GM12878 (cell line): ENCODE measurements at regions not wholly inside any gene's neighbourhood (a gene's known extent, or its start where the extent isn't known, plus 50 kb on each side); places are given as distances from the start of the nearest gene placed in this dataset.

Experiments
- ATAC-seq: fragments of 200-7000 bp; cut with Tn5 transposase; 3 replicates; pipeline ENCODE4 v1.9.1; 2020; ENCODE audit warnings: mild to moderate bottlenecking, moderate library complexity
- BruUV-seq: library from RNA; stranded (reverse); fragments of 400-500 nt; replicated peaks from 2 replicates; lab custom pipeline; 2021; lab: Mats Ljungman, UMichigan
- CTCF ChIA-PET: fragments of 300-600 bp; sonication (Branson Sonifier 250); formaldehyde crosslinking; extraction: SDS; loops from one replicate; lab custom pipeline; 2021; ENCODE audit warnings: inconsistent platforms; lab: Yijun Ruan, JAX
- POLR2A ChIA-PET: fragments of 350-600 bp; formaldehyde crosslinking; extraction: SDS; loops from one replicate; lab custom pipeline; 2021; ENCODE audit warnings: inconsistent platforms; lab: Charles Lee
- RAD21 ChIA-PET: fragments of 300-600 bp; sonication (Branson Sonifier 250); formaldehyde crosslinking; loops from one replicate; lab custom pipeline; 2023; ENCODE audit warnings: antibody characterized with exemption; ENCODE audit not compliant: unreplicated experiment; lab: Charles Lee
- SMC1A ChIA-PET: fragments of 300-600 bp; sonication (Branson Sonifier 250); formaldehyde crosslinking; loops from one replicate; lab custom pipeline; 2023; ENCODE audit not compliant: unreplicated experiment, uncharacterized antibody; lab: Charles Lee
- DNase-seq: peaks from one replicate; pipeline ENCODE4 v3.0.0-alpha.2; 2011; ENCODE audit warnings: low read depth, low spot score
- FAIRE-seq: peaks from 3 replicates; lab custom pipeline; 2011; peaks lifted over from hg19 to GRCh38; lab: Jason Lieb, UNC
- H2AFZ ChIP-seq: 2 replicates; pipeline ENCODE4 v1.6.0; 2011; ENCODE audit warnings: low read depth, low read length, control low read depth; ENCODE audit not compliant: control insufficient read depth
- H3K27ac ChIP-seq: 2 replicates; pipeline ENCODE4 v1.5.1; 2011; ENCODE audit warnings: control low read depth; ENCODE audit not compliant: control insufficient read depth, insufficient read depth
- H3K27me3 ChIP-seq, 2 experiments: replicated peaks in 1 of 2; 2 replicates each; pipeline versions ENCODE4 v1.6.0 to v1.6.1; 2011; ENCODE audit warnings: low read length in 1 of 2; ENCODE audit not compliant: control insufficient read depth in 2 of 2, insufficient read depth in 2 of 2
- H3K36me3 ChIP-seq, 2 experiments: 2 replicates each; pipeline ENCODE4 v1.5.1; 2011; ENCODE audit warnings: low read length in 1 of 2; ENCODE audit not compliant: control insufficient read depth in 2 of 2, insufficient read depth in 2 of 2
- H3K4me1 ChIP-seq: 2 replicates; pipeline ENCODE4 v1.6.1; 2011; ENCODE audit warnings: mild to moderate bottlenecking, low read length, moderate library complexity, mixed read lengths; ENCODE audit not compliant: control insufficient read depth, insufficient read depth
- H3K4me2 ChIP-seq: 2 replicates; pipeline ENCODE4 v1.6.0; 2011; ENCODE audit warnings: control low read depth; ENCODE audit not compliant: control insufficient read depth, insufficient read depth
- H3K4me3 ChIP-seq: fragments of 200-600 bp; sonication (generic); 2 replicates; pipeline ENCODE4 v1.5.1; 2016
- H3K79me2 ChIP-seq: 2 replicates; pipeline ENCODE4 v1.6.0; 2011; ENCODE audit warnings: low read length; ENCODE audit not compliant: control insufficient read depth, insufficient read depth
- H3K9ac ChIP-seq: 2 replicates; pipeline ENCODE4 v1.8.0; 2011; ENCODE audit warnings: low read length, control low read depth, mixed read lengths; ENCODE audit not compliant: control insufficient read depth, insufficient read depth
- H3K9me3 ChIP-seq: replicated peaks from 3 replicates; pipeline ENCODE4 v1.5.1; 2011; ENCODE audit warnings: mild to moderate bottlenecking, low read length; ENCODE audit not compliant: control insufficient read depth, insufficient read depth
- H4K20me1 ChIP-seq: 2 replicates; pipeline ENCODE4 v1.6.0; 2011; ENCODE audit not compliant: control insufficient read depth, insufficient read depth
- CUX1 ChIP-seq: IDR thresholded peaks from 2 replicates; pipeline ENCODE4 v1.6.1; 2012; ENCODE audit warnings: improper control_type of control experiment, low read depth, low read length; ENCODE audit not compliant: insufficient replicate concordance
- RELA ChIP-seq: fragments of 450-650 bp; IDR thresholded peaks from 2 replicates; pipeline ENCODE4 v1.8.0; 2014; ENCODE audit warnings: borderline replicate concordance; ENCODE audit not compliant: partially characterized antibody
- SMAD5 ChIP-seq: IDR thresholded peaks from 2 replicates; pipeline ENCODE4 v1.6.1; 2016; ENCODE audit warnings: antibody characterized with exemption, low read depth
- ZSCAN29 ChIP-seq: fragments of 450-650 bp; IDR thresholded peaks from 2 replicates; pipeline ENCODE4 v1.6.1; 2017; ENCODE audit warnings: mild to moderate bottlenecking, moderate library complexity
- WGBS: methylation state at CpG from one replicate; pipeline ENCODE4 v1.1.6; 2016; ENCODE audit warnings: low lambda C conversion rate; ENCODE audit not compliant: insufficient replicate concordance, insufficient coverage; ENCODE audit errors: missing lambda C conversion rate; 5-methylcytosine and 5-hydroxymethylcytosine counted together
- in situ Hi-C: fragments of 300-500 bp; cut with MboI; formaldehyde crosslinking; loops from 9 replicates; pipeline ENCODE4 v1.14.3; 2018; ENCODE audit warnings: mixed read lengths
- intact Hi-C: fragments of 100-400 bp; cut with micrococcal nuclease; formaldehyde crosslinking; loops from one replicate; pipeline ENCODE4 v1.14.2; 2022; ENCODE audit not compliant: unreplicated experiment
- TF ChIP-seq, protein P1 (sequence below): IDR thresholded peaks from 2 replicates; pipeline ENCODE4 v1.6.1; 2012; ENCODE audit warnings: low read depth, low read length, improper control_type of control experiment

- no peak for TF ChIP-seq SMAD5
- TF ChIP-seq, all 136 proteins: peak for 0
Measured at GRCh38 chr15:49712162-49712561, 91.3 kb downstream of the DTWD1 start (continued).

DNA sequence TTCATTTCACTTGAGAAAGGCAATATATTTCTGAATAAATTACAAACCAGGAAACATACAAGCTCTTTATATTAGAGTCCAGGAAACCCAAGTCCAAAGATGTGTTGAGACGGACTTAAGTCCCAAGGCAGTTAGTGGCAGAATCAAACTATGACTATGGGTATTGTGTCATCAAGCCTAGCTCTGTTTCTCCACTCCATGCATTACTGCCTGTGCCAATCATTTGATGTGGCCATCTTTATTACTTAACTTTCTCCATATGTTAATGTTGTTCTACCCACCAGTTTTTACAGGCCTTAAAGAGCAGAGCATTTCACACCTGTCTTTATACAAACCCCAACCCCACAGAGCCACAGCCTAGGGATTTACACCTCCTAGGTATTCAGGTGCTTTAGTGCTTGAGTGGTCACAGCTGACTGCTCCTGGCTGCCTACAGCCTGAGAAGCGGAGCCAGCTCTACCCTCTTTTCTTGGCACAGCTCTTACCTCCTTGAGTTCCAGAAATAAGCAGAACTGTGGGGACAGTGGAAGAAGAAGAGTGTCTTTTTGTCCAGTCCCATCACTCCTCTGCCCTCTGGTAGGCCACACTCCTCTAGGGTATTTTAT is 92.1 kb downstream of the DTWD1 start:
- Histone ChIP-seq H3K36me3 (no peaks in the 10 kb centered on the region), H3K27me3 (no peaks in the 10 kb centered on the region), H2AFZ (no peak overlapping the region), H3K4me2 (no peak overlapping the region), H3K9me3 (no peaks in the 10 kb centered on the region; the same call in 2 of the 3 replicates), H3K9ac (no peak overlapping the region), H3K79me2 (no peaks in the 10 kb centered on the region), H4K20me1 (no peaks in the 10 kb centered on the region), H3K27ac (no peak overlapping the region), H3K4me1 (no peaks in the 10 kb centered on the region), H3K4me3 (no peak overlapping the region)
- no TSS peak for BruUV-seq
- ATAC-seq (no peak), FAIRE-seq (no peak), DNase-seq (no peak)
- ChIA-PET SMC1A (no interaction called here), POLR2A (no interaction called here), CTCF (interaction anchor here (0.8 kb wide), 1 partner anchor 242 kb away, joined by 3 read pairs; no protein-coding TSS in a partner anchor), RAD21 (no interaction called here)
- TF ChIP-seq, protein P1, sequence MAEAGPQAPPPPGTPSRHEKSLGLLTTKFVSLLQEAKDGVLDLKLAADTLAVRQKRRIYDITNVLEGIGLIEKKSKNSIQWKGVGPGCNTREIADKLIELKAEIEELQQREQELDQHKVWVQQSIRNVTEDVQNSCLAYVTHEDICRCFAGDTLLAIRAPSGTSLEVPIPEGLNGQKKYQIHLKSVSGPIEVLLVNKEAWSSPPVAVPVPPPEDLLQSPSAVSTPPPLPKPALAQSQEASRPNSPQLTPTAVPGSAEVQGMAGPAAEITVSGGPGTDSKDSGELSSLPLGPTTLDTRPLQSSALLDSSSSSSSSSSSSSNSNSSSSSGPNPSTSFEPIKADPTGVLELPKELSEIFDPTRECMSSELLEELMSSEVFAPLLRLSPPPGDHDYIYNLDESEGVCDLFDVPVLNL: no peak
- no peak for TF ChIP-seq ZSCAN29
- no peak for TF ChIP-seq RELA
- no peak for TF ChIP-seq CUX1
- in situ Hi-C loops: no loop called here
- WGBS: 60% methylated on average over 2 of the region's 2 CpGs
- intact Hi-C loops: no loop called here
